H1 (cell line): ENCODE measurements at regions not wholly inside any gene's neighbourhood (a gene's known extent, or its start where the extent isn't known, plus 50 kb on each side); places are given as distances from the start of the nearest gene placed in this dataset.

Experiments used
- CTCF ChIA-PET: fragments of 300-600 bp; sonication (Branson Sonifier 250); formaldehyde crosslinking; loops from one replicate; lab custom pipeline; 2021; ENCODE audit not compliant: partially characterized antibody; lab: Charles Lee
- POLR2A ChIA-PET: fragments of 300-600 bp; sonication (Branson Sonifier 250); formaldehyde crosslinking; loops from one replicate; lab custom pipeline; 2021; ENCODE audit warnings: inconsistent platforms; ENCODE audit not compliant: partially characterized antibody; lab: Charles Lee
- DNase-seq, 2 experiments: peaks; one replicate each; pipeline versions ENCODE4 v3.0.0 to v3.0.0-alpha.2; 2010 to 2022; ENCODE audit warnings: low spot score in 2 of 2, low read depth in 1 of 2, mixed read lengths in 1 of 2
- FAIRE-seq: peaks from 2 replicates; lab custom pipeline; 2011; peaks lifted over from hg19 to GRCh38; lab: Jason Lieb, UNC
- H2AFZ ChIP-seq: 2 replicates; pipeline ENCODE4 v1.8.1; 2012; ENCODE audit warnings: low read length, inconsistent platforms
- H2AK5ac ChIP-seq: 2 replicates; pipeline ENCODE4 v1.6.1; 2013; ENCODE audit warnings: low read depth, low read length
- H2BK120ac ChIP-seq: replicated peaks from 2 replicates; pipeline ENCODE3; 2013; ENCODE audit warnings: low read depth, low read length, inconsistent platforms
- H2BK12ac ChIP-seq: 2 replicates; pipeline ENCODE4 v1.6.1; 2013; ENCODE audit warnings: low read depth, low read length
- H2BK15ac ChIP-seq: 2 replicates; pipeline ENCODE4 v1.6.1; 2013; ENCODE audit warnings: low read length
- H2BK20ac ChIP-seq: 2 replicates; pipeline ENCODE4 v1.6.1; 2013; ENCODE audit warnings: low read length
- H2BK5ac ChIP-seq: 2 replicates; pipeline ENCODE4 v1.6.1; 2013; ENCODE audit warnings: low read depth, low read length
- H3K14ac ChIP-seq: 2 replicates; pipeline ENCODE4 v1.6.1; 2013; ENCODE audit warnings: inconsistent platforms; ENCODE audit not compliant: insufficient read length
- H3K18ac ChIP-seq: 2 replicates; pipeline ENCODE4 v1.6.1; 2013; ENCODE audit warnings: low read length; ENCODE audit errors: extremely low read depth
- H3K23ac ChIP-seq: 2 replicates; pipeline ENCODE4 v1.6.1; 2013; ENCODE audit warnings: inconsistent platforms; ENCODE audit not compliant: insufficient read length
- H3K23me2 ChIP-seq: 2 replicates; pipeline ENCODE4 v1.6.1; 2013; ENCODE audit warnings: low read depth, low read length
- H3K27ac ChIP-seq: 2 replicates; pipeline ENCODE4 v1.6.1; 2011; ENCODE audit warnings: low read depth, low read length, inconsistent platforms
- H3K27me3 ChIP-seq, 4 experiments: replicated peaks in 1 of 4; 1 replicate in 1 of 4; 2 replicates in 3 of 4; pipeline versions ENCODE4 v1.6.1 to v1.8.1; 2011 to 2013; ENCODE audit warnings: low read length in 3 of 4, mild to moderate bottlenecking in 3 of 4, inconsistent platforms in 2 of 4, mixed read lengths in 2 of 4, moderate library complexity in 1 of 4; ENCODE audit not compliant: control insufficient read depth in 3 of 4, insufficient read depth in 3 of 4; ENCODE audit errors: extremely low read depth in 1 of 4
- H3K36me3 ChIP-seq, 4 experiments: 2 replicates each; pipeline versions ENCODE4 v1.6.1 to v1.8.1; 2011 to 2013; ENCODE audit warnings: mild to moderate bottlenecking in 4 of 4, low read length in 3 of 4, moderate library complexity in 2 of 4, control low read depth in 1 of 4, inconsistent platforms in 1 of 4; ENCODE audit not compliant: insufficient read depth in 4 of 4, control insufficient read depth in 2 of 4
- H3K4ac ChIP-seq: replicated peaks from 2 replicates; pipeline ENCODE3; 2013; ENCODE audit warnings: low read length, low read depth, mixed read lengths, inconsistent platforms; ENCODE audit not compliant: insufficient read length
- H3K4me1 ChIP-seq, 4 experiments: replicated peaks in 1 of 4; 1 replicate in 1 of 4; 2 replicates in 3 of 4; pipeline versions ENCODE4 v1.6.1 to v1.8.1; 2011 to 2013; ENCODE audit warnings: low read length in 3 of 4, inconsistent platforms in 2 of 4, mixed read lengths in 1 of 4; ENCODE audit not compliant: insufficient read depth in 4 of 4, control insufficient read depth in 3 of 4
- H3K4me2 ChIP-seq, 2 experiments: 2 replicates each; pipeline versions ENCODE4 v1.6.1 to v1.8.1; 2011 to 2013; ENCODE audit warnings: low read depth in 2 of 2, low read length in 2 of 2, control low read depth in 1 of 2, inconsistent platforms in 1 of 2, mild to moderate bottlenecking in 1 of 2; ENCODE audit not compliant: insufficient read depth in 1 of 2
- H3K4me3 ChIP-seq, 4 experiments: fragments of 200-600, 300-600 bp in 1 of 4; sonication (generic), shearing (Covaris generic), sonication (Bioruptor Twin) in 1 of 4; 2 replicates each; pipeline versions ENCODE4 v1.5.1 to v1.8.1; 2011 to 2016; ENCODE audit warnings: low read length in 4 of 4, low read depth in 3 of 4, control low read depth in 2 of 4, inconsistent platforms in 2 of 4, mild to moderate bottlenecking in 2 of 4, mixed read lengths in 1 of 4, moderate library complexity in 1 of 4; ENCODE audit not compliant: insufficient read depth in 2 of 4; ENCODE audit errors: extremely low read depth in 1 of 4
- H3K56ac ChIP-seq: replicated peaks from 2 replicates; pipeline ENCODE3; 2013; ENCODE audit warnings: low read depth, mild to moderate bottlenecking, mixed read lengths, low read length, inconsistent platforms; ENCODE audit not compliant: insufficient read length
- H3K79me1 ChIP-seq: 2 replicates; pipeline ENCODE4 v1.6.1; 2013; ENCODE audit warnings: low read depth, low read length, control low read depth
- H3K79me2 ChIP-seq, 2 experiments: 2 replicates each; pipeline versions ENCODE4 v1.6.1 to v1.8.1; 2012 to 2013; ENCODE audit warnings: low read length in 2 of 2, mild to moderate bottlenecking in 2 of 2, inconsistent platforms in 1 of 2; ENCODE audit not compliant: insufficient read depth in 2 of 2, control insufficient read depth in 1 of 2
- H3K9ac ChIP-seq, 4 experiments: replicated peaks in 1 of 4; 1 replicate in 1 of 4; 2 replicates in 3 of 4; pipeline versions ENCODE4 v1.6.1 to v1.8.1; 2011 to 2013; ENCODE audit warnings: low read depth in 3 of 4, low read length in 3 of 4, control low read depth in 2 of 4, mild to moderate bottlenecking in 2 of 4, moderate library complexity in 2 of 4, inconsistent platforms in 1 of 4; ENCODE audit errors: extremely low read depth in 1 of 4
- H3K9me3 ChIP-seq, 2 experiments: 2 replicates each; pipeline versions ENCODE4 v1.6.1 to v1.8.1; 2012 to 2013; ENCODE audit warnings: mild to moderate bottlenecking in 2 of 2, moderate library complexity in 2 of 2, control low read depth in 1 of 2, inconsistent platforms in 1 of 2, low read depth in 1 of 2, low read length in 1 of 2, mixed read lengths in 1 of 2; ENCODE audit not compliant: insufficient read depth in 2 of 2
- H4K20me1 ChIP-seq, 2 experiments: replicated peaks in 1 of 2; 2 replicates each; pipeline versions ENCODE3 to v1.8.1; 2011 to 2013; ENCODE audit warnings: inconsistent platforms in 2 of 2, low read length in 2 of 2, mild to moderate bottlenecking in 1 of 2; ENCODE audit not compliant: insufficient read depth in 2 of 2, control insufficient read depth in 1 of 2
- H4K5ac ChIP-seq: 2 replicates; pipeline ENCODE4 v1.6.1; 2013; ENCODE audit warnings: low read length, low read depth, mixed read lengths, inconsistent platforms; ENCODE audit not compliant: insufficient read length
- H4K8ac ChIP-seq: 2 replicates; pipeline ENCODE4 v1.8.0; 2013; ENCODE audit warnings: mild to moderate bottlenecking, moderate library complexity, low read length, inconsistent platforms; ENCODE audit not compliant: insufficient read depth; ENCODE audit errors: extremely low read depth
- H4K91ac ChIP-seq: replicated peaks from 2 replicates; pipeline ENCODE3; 2013; ENCODE audit warnings: low read length, mixed read lengths, inconsistent platforms; ENCODE audit not compliant: insufficient read length
- BCL11A ChIP-seq, 2 experiments: IDR thresholded peaks; one replicate each; pipeline ENCODE4 v1.6.1; 2011; ENCODE audit warnings: low read depth in 2 of 2, low read length in 2 of 2, mild to moderate bottlenecking in 2 of 2
- HDAC6 ChIP-seq: IDR thresholded peaks from one replicate; pipeline ENCODE4 v1.7.1; 2012; ENCODE audit warnings: low read depth, mild to moderate bottlenecking, inconsistent platforms, low read length, moderate library complexity
- KDM4A ChIP-seq: IDR thresholded peaks from one replicate; pipeline ENCODE4 v1.7.1; 2012; ENCODE audit warnings: low read depth, mild to moderate bottlenecking, moderate library complexity, low read length, inconsistent platforms; ENCODE audit not compliant: severe bottlenecking
- PHF8 ChIP-seq: fragments of 200-600 bp; sonication (generic); conservative IDR thresholded peaks from 2 replicates; pipeline ENCODE4 v1.7.1; 2012; ENCODE audit warnings: low read depth, mild to moderate bottlenecking, inconsistent platforms, low read length, moderate library complexity
- SAP30 ChIP-seq: fragments of 300-600 bp; sonication (generic); IDR thresholded peaks from 2 replicates; pipeline ENCODE4 v1.7.1; 2012; ENCODE audit warnings: low read length, moderate library complexity, mild to moderate bottlenecking, inconsistent platforms; ENCODE audit not compliant: insufficient read depth, insufficient replicate concordance
- SIX5 ChIP-seq: IDR thresholded peaks from 2 replicates; pipeline ENCODE4 v1.6.1; 2011; ENCODE audit warnings: mild to moderate bottlenecking, low read depth, low read length
- SP4 ChIP-seq: IDR thresholded peaks from 2 replicates; pipeline ENCODE4 v1.6.1; 2012; ENCODE audit warnings: low read length, inconsistent platforms
- SUZ12 ChIP-seq: fragments of 200-600 bp; sonication (generic); IDR thresholded peaks from 2 replicates; pipeline ENCODE4 v1.6.1; 2012; ENCODE audit warnings: mild to moderate bottlenecking, inconsistent platforms, low read length, moderate library complexity, mixed read lengths
- TCF12 ChIP-seq: IDR thresholded peaks from 2 replicates; pipeline ENCODE4 v1.6.1; 2011; ENCODE audit warnings: low read depth, mild to moderate bottlenecking, low read length
- WGBS, 2 experiments: shearing (Covaris generic) in 1 of 2; methylation state at CpG; one replicate each; pipeline versions ENCODE4 v1.1.6 to v1.1.7; 2013 to 2015; ENCODE audit warnings: low lambda C conversion rate in 2 of 2, mixed read lengths in 2 of 2, inconsistent platforms in 1 of 2, low coverage in 1 of 2, missing lambda C conversion rate in 1 of 2; ENCODE audit not compliant: insufficient replicate concordance in 2 of 2, insufficient coverage in 1 of 2, insufficient read length in 1 of 2; ENCODE audit errors: extremely low coverage in 1 of 2, missing lambda C conversion rate in 1 of 2; 5-methylcytosine and 5-hydroxymethylcytosine counted together
- TF ChIP-seq, protein P1 (sequence below): IDR thresholded peaks from 2 replicates; pipeline ENCODE4 v1.6.1; 2012; ENCODE audit warnings: inconsistent platforms

DNA sequence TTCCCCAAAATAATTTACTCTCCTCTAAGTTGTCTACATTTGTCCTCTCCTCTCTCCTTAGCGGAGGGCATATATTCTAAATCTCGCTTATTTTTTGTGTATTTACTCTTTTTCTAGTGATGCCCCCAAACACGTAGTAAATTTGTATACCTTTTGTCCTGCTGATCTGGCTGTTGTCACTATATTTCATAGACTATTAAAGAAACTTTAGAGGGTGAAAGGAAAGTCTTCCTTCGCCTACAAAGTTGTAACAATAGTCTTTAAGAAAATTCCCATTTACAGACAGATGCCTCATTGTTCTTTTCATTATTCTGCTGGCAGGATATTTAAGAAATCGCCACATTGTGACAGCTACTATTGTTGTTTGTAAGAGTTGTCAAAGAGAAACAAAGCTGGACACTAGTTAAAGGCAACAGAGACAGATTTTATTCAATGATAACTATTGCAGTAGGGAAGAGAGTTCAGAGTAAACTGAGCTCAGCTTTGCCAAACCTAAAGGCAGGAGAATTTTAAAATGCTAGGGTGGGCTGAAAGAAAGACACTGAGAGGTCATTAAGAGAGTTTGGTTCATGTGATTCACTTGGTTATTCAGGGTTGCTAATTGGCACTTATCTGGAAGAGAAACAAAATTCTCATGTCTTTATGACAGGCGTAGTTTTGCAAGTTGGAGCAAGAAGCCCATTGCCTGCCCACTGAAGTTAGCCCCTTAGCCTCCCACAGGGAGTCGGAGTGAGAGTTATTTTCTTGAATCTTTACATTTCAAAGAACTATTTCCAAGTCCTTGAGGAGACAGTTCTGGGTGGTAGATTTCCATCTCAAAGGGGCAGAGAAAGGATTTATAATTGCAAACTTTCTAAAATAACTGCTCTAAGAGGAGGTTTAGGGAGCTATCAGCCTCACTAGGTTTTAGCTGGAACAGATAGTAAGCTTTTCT lies 1272.5 kb upstream of the SEL1L start:
- Histone ChIP-seq H2BK120ac (no peak overlapping the region), H3K56ac (no peak overlapping the region), H4K91ac (no peak overlapping the region), H3K4me1 (peaks cover 0 to 7% (median 0%) of the 10 kb centered on the region in 4 experiments; a peak in 2 of 7 replicates), H2AK5ac (no peak overlapping the region), H3K79me2 (no peaks in the 10 kb centered on the region), H3K23ac (no peak overlapping the region), H3K18ac (no peak overlapping the region; the same call in 1 of the 2 replicates), H3K23me2 (no peaks in the 10 kb centered on the region), H4K20me1 (no peaks in the 10 kb centered on the region), H3K4me3 (peak overlapping the region in 1 of 4 experiments; percentile 13; a peak in 1 of 8 replicates), H3K4me2 (peak overlapping the region; percentile 31 to 32; a peak in 3 of 4 replicates), H2BK12ac (no peak overlapping the region), H3K79me1 (no peaks in the 10 kb centered on the region), H4K5ac (no peak overlapping the region), H3K14ac (no peak overlapping the region), H2AFZ (no peak overlapping the region), H2BK5ac (no peak overlapping the region), H3K36me3 (no peaks in the 10 kb centered on the region), H2BK20ac (no peak overlapping the region), H3K9ac (no peak overlapping the region), H4K8ac (no peak overlapping the region), H3K9me3 (no peaks in the 10 kb centered on the region; a peak in 1 of 4 replicates), H3K27ac (no peak overlapping the region), H3K4ac (no peak overlapping the region), H2BK15ac (no peak overlapping the region), H3K27me3 (peaks cover 0 to 21% (median 7%) of the 10 kb centered on the region in 4 experiments; a peak in 4 of 7 replicates)
- no peak for FAIRE-seq
- ChIA-PET CTCF (no interaction called here), POLR2A (no interaction called here)
- peak in 1 of 2 experiments; percentile 17 for DNase-seq
- 56% methylated on average over 7 of the region's 7 CpGs; no CpG with 5 or more reads in 1 of the 2 experiments for WGBS, 2 experiments
- TF ChIP-seq SAP30 (no peak), SIX5 (no peak), PHF8 (no peak), SP4 (no peak), TCF12 (no peak), BCL11A (IDR thresholded peaks at IDR 0.05; ENCODE audit: low read depth in 2 of 2, low read length in 2 of 2) (no peak), KDM4A (no peak), SUZ12 (no peak), HDAC6 (no peak)
- TF ChIP-seq, protein P1, sequence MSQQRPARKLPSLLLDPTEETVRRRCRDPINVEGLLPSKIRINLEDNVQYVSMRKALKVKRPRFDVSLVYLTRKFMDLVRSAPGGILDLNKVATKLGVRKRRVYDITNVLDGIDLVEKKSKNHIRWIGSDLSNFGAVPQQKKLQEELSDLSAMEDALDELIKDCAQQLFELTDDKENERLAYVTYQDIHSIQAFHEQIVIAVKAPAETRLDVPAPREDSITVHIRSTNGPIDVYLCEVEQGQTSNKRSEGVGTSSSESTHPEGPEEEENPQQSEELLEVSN = no peak
